DND-41 (cell line): ENCODE measurements at regions not wholly inside any gene's neighbourhood (a gene's known extent, or its start where the extent isn't known, plus 50 kb on each side); places are given as distances from the start of the nearest gene placed in this dataset.

Source experiments
- EZH2 ChIP-seq: IDR thresholded peaks from 3 replicates; pipeline ENCODE4 v1.6.1; 2012; ENCODE audit warnings: borderline replicate concordance, low read depth, mild to moderate bottlenecking, moderate library complexity, low read length, inconsistent platforms; ENCODE audit not compliant: severe bottlenecking
- TF ChIP-seq, protein P1 (sequence below): IDR thresholded peaks from 2 replicates; pipeline ENCODE4 v1.5.1; 2012; ENCODE audit warnings: borderline replicate concordance, low read length, moderate library complexity, mild to moderate bottlenecking; ENCODE audit not compliant: poor library complexity, severe bottlenecking; ENCODE audit errors: extremely low read depth

DNA sequence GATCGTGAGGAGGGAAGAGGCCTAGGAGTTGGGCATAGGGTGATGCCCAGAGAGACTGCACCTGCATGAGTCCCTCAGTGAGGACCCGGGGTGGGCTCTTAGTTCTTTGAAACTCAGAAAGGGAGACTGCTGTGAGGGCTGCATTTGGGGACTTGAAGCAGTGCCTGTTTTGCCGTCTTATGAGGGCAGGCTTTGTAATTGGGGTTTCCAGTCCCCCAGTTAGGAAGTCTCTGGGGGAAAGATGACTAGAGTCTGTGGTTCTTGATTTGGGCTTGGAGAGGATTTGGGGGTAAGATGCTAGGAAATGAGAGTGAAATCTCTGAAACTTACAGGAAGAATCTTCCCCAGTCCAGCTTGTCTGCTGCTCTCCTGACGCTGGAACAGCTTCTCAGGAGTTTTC is 99.6 kb downstream of the ARF6 start:
- TF ChIP-seq, protein P1, sequence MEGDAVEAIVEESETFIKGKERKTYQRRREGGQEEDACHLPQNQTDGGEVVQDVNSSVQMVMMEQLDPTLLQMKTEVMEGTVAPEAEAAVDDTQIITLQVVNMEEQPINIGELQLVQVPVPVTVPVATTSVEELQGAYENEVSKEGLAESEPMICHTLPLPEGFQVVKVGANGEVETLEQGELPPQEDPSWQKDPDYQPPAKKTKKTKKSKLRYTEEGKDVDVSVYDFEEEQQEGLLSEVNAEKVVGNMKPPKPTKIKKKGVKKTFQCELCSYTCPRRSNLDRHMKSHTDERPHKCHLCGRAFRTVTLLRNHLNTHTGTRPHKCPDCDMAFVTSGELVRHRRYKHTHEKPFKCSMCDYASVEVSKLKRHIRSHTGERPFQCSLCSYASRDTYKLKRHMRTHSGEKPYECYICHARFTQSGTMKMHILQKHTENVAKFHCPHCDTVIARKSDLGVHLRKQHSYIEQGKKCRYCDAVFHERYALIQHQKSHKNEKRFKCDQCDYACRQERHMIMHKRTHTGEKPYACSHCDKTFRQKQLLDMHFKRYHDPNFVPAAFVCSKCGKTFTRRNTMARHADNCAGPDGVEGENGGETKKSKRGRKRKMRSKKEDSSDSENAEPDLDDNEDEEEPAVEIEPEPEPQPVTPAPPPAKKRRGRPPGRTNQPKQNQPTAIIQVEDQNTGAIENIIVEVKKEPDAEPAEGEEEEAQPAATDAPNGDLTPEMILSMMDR = no peak
- TF ChIP-seq EZH2 = no peak
